Left lobe of liver (tissue), 2 donors: ENCODE measurements at regions not wholly inside any gene's neighbourhood (a gene's known extent, or its start where the extent isn't known, plus 50 kb on each side); places are given as distances from the start of the nearest gene placed in this dataset.

Experiments used
- ATAC-seq: fragments of 200-7000 bp; cut with Tn5 transposase; one replicate; pipeline ENCODE4 v1.9.1; 2020; ENCODE audit warnings: mild to moderate bottlenecking, moderate library complexity
- DNase-seq: peaks from one replicate; pipeline ENCODE4 v3.0.0-alpha.2; 2020; ENCODE audit warnings: low spot score
- donor health status: DM: no; HTN: no; CAD: no; lungs with moderate emphysema.
- donor health status: DM: no; HTN: yes; CAD: no.

DNA sequence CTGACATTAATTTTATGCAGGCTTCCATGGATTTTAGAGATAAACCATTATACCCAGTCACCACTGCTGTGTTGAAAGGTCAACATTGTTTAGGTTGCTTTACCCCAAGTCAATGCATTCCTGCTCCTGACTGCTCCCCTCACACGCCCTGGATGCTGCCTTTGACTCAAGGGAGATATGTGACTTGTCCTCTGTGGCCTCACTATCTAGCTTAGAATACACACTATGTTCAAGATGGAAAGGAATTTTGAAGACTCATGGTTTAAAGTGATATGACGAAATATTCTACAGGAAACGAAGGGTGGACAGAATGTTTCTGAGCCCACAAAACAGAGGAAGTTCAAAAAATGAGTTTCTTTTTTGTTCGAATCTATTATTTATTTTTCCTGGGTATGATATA is 170.4 kb upstream of the NR5A2 start:
- peak; percentile 43 for ATAC-seq
- no peak for DNase-seq

DNA sequence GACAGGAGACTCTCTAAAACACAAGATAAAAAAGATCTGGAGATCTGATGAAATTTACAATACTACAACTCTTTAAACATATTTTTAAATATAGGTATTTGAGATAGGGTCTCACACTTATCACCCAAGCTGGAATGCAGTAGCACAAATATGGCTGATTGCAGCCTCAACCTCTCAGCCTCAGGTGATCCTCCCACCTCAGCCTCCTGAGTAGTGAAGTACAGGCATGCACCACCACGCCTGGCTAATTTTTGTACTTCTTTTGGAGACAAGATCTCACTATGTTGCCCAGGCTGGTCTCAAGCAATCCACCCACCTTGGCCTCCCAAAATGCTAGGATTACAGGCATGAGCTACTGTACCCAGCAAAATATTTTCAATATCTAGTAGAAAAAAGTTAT is 170.0 kb upstream of the NR5A2 start:
- no peak for ATAC-seq
- DNase-seq = no peak

DNA sequence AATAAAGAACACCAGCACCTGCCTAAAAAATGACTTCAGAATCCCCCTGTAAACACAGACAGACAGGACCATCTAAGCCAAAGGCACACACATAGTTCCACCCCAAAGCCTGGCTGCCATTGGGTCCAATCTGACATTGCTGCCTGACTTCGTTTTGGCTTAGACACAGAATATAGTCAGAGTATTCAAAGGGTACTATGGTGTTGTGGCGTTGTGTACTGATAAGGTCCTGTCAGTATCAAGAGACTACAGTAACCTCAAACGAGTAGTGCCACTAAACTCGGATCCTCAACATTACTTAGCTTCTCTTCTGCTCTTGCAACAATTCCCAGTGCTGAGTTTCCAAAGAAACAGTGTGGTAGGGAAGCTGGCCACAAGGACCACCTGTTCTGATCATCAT is 169.3 kb upstream of the NR5A2 start:
- no peak for ATAC-seq
- no peak for DNase-seq

DNA sequence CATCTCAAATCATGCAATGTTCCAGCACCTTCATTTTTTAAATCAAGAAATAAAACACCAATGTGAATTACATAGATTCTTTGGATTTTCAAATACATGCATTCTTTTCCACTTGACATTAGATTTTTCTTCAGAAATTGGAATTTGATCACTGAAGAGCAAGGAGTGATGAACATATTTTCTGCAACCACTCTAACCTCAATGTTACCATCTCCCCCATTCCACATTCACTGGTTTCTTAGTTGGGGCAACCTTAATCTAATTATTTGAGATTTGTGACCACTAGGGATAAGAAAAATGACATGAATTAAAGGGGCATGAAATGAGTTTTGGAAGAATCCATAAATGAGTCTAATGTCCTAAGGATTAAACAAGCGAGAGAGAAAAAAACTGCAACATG is 168.7 kb upstream of the NR5A2 start:
- DNase-seq = no peak
- no peak for ATAC-seq

DNA sequence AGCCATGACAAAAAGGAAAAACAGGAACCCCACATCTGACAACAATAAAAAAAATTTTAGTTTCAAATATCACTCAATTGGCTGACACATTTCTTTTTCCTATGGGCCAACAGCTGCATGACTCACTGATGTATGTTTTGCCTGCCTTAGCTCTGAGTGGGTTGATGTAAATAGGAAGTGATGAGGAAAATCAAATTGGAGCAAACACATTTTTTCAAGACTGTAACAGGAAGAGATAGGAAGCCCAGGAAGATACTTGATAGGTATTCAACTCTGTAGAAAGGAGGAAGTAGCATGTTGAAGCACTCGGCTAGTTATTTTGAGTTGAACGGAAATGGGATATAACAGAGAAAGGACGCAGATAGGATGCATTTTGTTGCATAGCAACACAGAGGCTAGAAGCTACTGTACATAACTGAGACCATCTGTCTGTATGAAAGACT is 168.0 kb upstream of the NR5A2 start:
- DNase-seq (no peak), ATAC-seq (peak; percentile 73)

DNA sequence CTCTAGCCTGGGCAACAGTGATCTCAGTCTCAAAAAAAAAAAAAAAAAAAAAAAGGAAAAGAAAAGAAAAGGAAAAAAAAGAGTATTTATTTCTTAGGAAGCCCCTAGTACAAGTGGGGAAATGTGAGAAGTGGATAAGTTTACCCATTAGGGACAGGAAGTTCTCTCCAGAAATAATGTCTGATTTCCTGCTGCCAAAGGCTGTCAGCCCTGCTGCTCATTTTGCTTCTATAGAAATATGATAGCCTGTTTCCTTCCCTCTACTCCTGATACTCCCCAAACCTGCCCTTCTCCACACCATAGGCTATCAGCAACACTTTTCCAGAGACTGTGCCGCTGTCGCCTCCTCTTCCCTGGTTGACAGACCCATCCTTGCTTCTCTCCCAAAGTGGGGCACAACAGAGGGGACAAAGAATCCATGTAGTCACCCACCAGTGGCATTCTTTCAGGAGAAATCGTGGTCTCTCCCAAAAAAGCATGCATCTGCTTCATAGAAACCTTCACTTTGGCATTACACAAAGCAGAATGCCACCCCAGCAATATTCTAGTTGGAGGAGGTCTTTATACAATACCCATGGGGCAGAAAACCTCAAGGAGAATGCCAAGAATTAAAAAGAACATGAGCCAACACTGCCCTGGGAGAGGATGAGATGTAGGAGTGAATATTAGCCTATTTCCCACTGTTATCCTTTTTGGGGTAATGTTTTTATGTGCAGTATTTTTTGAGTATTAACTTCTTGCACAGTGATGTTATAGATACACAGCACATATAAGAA is 166.3 kb upstream of the NR5A2 start:
- DNase-seq = no peak
- ATAC-seq = no peak

DNA sequence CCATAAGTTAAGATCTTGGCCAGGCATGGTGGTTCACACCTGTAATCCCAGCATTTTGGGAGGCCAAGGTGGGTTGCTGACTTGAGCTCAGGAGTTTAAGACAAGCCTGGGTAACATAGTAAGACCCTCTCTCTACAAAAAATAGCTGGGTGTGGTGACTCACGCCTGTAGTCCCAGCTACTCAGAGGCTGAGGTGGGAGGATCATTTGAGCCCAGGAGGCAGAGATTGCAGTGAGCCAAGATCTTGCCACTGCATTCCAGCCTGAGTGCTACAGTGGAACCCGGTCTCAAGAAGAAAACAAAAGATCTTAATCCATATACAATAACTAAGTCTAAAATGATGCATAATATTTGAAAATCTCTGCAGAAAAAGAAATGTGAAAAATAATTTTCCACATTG is 165.5 kb upstream of the NR5A2 start:
- ATAC-seq = no peak

DNA sequence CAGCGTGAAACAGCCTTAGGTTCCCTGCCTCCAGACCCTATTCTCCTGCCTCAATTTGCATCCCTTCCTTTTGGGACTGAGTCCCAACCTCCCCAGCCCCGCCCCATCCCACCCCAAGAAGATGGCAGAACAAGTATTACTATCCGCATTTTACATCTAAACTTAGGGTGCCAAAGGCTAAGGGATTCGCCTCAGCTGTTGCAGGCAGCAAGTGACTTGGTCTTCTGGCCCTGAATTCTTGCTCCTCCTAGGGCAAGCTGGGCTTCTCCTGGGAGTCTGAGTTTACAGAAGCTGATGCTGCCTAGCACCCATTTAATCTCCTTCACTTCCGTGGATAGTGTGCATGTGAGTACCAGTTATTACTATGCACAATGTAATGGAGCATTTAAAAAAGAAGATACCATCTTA is 161.3 kb upstream of the NR5A2 start:
- ATAC-seq (peak; percentile 50), DNase-seq (no peak)

More for the DNA sequence above, 165.5 kb upstream of the NR5A2 start:
- DNase-seq = no peak

DNA sequence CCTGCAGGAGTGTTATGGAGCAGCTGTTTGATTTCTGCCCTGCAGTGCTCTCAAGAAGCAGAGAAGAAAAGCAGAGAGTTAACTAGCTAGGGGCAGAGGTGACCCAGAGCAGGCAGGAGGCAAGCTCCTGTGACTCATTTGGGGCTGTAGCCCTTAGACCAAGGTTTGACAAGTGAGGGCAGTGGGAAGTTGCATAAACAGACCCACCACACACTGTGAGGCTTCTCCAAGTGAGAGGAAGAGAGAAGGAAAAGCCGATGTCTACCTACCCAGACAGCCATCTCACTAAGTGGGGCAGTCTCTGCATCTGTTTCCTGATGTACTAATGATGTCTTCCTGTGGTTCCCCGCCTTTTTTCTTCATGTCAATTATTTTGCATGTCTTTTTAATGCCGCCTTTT is 159.9 kb upstream of the NR5A2 start:
- ATAC-seq (no peak), DNase-seq (no peak)

DNA sequence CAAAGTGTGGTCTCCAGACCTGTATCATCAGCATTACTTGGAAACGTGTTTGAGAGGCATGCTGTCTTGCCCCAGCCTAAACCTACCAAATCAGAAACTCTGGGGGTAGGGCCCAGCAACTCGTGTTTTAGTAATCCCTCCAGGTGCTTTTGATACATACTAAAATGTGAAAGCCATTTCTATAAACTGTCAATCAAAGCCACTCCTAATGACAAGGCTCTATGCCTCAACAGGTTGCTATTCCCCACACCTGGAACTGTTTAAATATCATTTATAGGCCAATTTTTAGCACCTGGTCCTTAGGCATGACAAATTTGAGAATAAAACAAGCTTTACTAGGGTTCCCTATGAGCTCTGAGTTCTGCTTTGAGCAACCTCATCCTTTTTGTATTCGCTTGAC is 158.7 kb upstream of the NR5A2 start:
- no peak for ATAC-seq
- no peak for DNase-seq

DNA sequence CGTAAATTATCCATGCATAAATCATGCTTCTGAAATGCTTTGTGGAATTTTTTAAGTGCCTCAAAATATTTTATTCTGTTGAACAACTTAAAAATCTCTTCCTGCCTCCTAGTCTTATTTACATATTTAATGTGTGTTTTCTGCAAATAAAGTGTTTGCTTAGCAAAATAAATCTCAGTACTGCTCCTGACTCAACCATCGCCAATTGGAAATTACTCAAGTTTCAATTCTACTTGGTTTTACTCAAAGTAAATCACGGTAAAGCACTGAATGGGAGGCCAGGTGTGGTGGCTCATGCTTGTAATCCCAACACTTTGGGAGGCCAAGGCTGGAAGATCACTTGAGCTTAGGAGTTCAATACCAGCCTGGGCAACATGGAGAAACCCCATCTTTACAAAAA is 152.2 kb upstream of the NR5A2 start:
- ATAC-seq = no peak
- DNase-seq = no peak

DNA sequence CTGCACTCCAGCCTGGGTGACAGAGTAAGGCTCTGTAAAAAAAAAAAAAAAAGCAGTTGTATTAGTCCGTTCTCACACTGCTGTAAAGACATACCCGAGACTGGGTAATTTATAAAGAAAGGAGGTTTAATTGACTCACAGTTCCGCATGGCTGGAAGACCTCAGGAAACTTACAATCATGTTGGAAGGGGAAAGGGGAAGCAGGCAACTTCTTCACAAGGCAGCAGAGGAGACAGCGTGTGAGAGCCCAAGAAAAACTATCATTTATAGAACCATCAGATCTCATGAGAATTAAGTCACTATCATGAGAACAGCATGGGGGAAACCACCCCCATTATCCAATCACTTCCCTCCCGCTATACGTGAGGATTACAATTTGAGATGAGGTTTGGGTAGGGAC is 151.7 kb upstream of the NR5A2 start:
- ATAC-seq (no peak), DNase-seq (no peak)

DNA sequence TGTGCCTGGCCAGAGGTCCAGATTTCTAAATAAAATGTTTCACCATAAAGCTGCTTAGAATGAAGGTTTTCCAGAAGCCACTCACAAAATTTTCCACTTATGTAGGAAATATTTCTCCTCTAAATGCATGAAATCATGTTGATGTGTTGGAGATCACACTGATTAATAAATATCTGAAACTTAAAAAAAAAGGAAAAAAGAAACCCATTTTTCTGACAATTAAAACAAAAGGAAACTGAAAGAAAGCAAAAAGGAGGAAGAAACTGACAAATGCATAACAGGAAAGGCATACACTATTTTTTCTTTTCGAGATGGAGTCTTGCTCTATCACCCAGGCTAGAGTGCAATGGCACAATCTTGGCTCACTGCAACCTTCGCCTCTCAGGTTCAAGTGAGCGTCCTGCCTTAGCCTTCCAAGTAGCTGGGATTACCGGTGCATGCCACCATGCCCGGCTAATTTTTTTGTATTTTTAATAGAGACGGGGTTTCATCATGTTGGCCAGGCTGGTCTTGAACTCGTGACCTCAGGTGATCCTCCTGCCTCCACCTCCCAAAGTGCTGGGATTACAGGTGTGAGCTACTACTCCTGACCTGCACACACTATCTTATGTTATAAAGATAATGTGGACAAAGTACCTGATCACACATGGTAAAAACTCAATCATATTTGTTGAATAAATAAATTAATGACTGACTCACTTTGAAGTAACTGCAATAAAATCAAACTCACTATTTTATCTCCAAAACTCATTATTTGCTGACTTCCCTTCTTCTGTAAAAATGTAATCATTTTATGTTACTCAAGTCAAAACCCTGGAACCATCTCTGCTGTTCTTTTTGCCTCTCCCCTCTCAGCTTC is 149.8 kb upstream of the NR5A2 start:
- no peak for DNase-seq
- ATAC-seq = no peak

DNA sequence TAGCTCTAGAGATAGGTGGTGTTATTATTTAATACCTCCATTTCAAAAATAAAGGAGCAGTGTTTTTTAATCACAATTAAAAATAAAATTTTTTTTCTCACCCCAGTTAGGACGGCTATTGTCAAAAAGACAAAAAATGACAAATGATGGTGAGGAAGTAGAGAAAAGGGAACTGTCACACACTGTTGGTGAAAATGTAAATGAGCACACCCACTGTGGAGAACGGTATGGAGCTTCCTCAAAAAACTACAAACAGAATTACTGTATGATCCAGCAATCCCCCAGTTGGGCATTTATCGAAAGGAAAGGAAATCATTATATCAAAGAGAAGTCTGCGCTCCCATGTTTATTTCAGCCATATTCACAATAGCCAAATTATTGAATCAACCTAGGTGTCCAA is 148.7 kb upstream of the NR5A2 start:
- ATAC-seq (no peak), DNase-seq (no peak)

DNA sequence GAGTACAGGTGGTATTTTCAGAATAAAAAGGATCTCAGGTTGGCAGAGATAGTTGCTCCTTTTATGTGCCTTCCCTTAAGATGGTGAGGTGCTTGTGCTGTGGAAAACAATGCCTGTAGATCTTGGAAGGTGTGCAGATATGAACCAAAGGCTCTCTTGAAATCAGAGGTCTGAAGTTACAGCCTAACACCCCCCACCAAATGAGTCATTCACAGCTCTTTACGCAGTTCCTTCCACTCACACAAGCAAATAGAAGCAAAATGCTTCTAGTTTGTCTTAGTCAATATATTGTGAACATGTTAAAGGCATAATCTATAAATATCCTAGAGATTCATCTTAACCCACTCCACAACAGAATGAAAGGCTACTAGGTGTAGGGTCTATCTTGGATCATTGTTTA is 128.9 kb upstream of the NR5A2 start:
- ATAC-seq (no peak), DNase-seq (no peak)

DNA sequence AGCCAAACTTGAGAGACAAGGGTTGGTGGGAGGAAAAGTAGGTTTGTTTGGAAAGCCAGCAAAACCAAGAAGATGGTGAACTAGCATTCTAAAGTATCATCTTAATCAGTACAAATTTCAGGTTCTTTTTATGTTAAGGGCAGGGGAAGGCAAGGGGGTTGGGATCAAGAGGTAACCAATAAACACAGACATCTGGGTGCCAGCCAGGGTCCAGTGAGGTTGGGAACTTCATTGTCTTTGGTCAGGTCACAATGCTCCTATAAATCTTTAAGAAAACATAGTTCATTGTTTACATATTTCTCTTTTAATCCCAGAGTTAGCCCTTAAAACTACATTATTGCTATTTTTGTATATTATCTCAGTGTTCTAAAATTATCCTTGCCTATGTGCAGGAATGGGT is 126.2 kb upstream of the NR5A2 start:
- ATAC-seq (no peak), DNase-seq (no peak)

DNA sequence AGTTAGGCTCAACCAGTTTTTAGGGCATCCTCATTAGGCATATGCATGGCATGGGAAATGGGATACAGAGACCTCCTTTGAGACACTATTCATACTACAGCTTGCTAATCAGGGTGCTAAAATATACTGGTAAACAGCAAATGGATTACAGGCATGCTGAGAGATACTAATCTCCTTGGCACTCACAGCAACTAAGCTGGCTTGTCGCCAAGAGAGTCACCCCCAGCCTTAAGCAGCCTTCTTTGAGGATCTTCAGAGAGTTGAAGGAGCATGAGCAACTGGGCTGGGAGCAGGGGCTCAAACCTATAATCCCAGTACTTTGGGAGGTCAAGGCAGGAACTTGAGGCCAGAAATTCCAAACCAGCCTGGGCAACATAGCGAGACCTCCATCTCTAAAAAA is 120.1 kb upstream of the NR5A2 start:
- ATAC-seq = no peak
- no peak for DNase-seq

DNA sequence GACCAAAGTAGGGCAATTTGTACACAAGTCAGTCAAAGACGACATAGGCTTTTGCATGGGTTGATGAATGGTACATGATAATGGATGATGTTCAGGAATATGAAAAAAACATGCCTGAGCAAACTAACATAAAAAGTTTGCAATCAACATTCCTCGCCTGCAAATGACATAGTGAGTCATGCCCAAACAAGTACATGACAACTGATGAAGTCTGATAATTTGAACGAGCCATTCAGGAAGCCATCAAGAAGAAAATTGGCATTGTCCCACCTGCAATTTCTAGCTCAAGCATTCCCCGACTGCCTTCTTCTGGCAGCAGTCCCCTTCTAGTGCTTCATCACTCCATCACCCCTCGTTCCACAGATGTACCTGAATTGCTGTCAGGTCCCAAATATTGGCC is 118.4 kb upstream of the NR5A2 start:
- DNase-seq = no peak
- ATAC-seq = no peak

DNA sequence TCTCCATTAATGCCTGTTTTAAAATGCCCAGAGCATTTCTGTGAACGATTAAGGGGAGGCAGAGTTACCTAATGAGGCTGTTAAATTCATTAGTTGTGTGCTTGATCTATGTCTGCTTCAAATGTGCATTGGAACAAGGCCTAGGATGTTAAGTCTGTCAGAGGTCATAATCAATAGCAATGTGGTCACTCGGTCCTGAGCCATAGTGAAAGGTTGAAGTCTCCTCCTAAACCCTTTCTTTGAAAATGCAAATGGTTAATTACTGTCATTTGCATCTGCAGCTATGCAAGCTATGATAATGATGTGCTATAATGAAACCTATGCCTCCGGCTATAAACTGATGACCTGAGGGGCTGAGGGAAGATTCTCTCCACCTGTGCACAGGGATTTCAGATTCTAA is 114.2 kb upstream of the NR5A2 start:
- no peak for DNase-seq
- peak; percentile 65 for ATAC-seq

DNA sequence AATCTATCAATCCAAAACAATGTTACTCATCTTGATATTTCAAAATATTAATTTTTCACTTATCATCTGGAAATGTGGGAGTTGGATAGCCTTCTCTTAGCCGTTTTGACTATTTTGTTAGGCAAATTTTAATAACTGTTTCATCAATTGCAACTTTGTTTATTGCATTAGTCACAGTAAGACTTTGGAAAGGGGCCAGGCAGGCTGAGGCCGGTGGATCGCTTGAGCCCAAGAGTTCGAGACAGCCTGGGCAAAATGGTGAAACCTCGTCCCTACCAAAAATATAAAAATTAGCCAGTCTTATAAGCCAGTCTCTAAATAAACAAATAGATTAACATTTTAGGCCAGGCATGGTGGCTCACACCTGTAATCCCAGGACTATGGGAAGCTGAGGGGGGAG is 113.0 kb upstream of the NR5A2 start:
- ATAC-seq (no peak), DNase-seq (no peak)

DNA sequence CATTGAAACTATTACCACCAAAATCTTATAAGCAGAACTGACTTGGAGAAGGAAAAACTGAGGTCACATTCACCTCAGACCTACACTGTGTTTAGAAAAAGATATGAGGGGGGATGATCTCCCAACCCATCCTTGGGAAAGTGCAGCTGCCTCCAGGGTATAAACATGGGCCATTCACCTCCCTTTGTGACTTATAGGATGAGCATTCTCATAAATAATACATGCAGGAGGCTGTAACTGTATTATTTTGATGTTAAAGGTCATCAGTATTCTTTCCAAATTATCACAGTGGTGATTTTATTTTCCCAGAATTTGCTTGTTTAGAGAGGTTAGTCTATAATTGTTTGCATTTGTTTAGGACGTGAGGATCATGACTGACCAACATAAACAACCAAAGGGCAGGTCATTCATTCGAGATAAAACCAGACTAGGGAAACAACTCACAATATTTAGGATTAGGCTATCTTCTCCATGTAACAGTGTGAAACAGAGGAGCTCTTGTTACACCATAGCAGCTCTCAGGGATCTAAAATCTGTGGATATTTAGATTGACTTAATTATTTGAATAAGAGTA is 109.2 kb upstream of the NR5A2 start:
- ATAC-seq (no peak), DNase-seq (no peak)

DNA sequence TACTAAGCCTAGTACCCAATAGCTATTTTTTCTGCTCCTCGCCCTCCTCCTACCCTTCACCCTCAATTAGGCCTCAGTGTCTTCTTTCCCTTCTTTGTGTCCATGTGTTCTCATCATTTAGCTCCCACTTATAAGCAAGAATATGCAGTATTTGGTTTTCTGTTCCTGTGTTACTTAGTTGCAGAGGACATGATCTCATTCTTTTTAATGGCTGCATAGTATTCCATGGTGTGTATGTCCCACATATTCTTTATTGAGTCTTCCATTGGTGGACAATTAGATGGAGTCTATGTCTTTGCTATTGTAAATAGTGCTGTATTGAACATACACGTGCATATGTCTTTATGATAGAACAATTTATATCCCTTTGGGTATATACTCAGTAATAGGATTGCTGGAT is 106.9 kb upstream of the NR5A2 start:
- DNase-seq (no peak), ATAC-seq (no peak)
